ENCODE measurements at regions not wholly inside any gene's neighbourhood (a gene's known extent, or its start where the extent isn't known, plus 50 kb on each side); places are given as distances from the start of the nearest gene placed in this dataset.

DNA sequence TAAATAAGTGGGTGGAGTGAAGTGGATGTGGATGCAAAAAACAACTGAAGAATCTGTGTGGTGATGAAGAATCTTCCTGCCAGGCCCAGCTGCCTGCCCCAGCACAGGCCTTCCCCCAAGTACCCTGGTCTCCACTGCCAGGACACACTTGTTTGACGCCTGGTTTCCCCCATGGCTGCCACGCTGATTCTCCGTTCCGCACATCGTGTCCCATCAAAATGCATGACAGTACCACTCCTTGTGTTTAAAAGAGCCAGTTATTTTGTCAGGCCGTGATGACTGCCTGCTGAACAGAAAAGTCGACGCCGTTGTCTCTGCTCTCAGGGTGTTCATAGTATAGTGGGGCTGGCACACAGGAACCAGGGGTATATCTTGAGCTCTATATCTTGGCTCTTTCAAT lies 50.3 kb upstream of the KYNU start:
- H3K4me3 ChIP-seq (ENCODE audit: low read depth, low read length), result no peak overlapping the region
- in situ Hi-C loops (cut with HindIII; ENCODE audit: low sequenced_read_pairs), result no loop called here
- no peak for DNase-seq (ENCODE audit: low read depth)
- TF ChIP-seq, protein P1, sequence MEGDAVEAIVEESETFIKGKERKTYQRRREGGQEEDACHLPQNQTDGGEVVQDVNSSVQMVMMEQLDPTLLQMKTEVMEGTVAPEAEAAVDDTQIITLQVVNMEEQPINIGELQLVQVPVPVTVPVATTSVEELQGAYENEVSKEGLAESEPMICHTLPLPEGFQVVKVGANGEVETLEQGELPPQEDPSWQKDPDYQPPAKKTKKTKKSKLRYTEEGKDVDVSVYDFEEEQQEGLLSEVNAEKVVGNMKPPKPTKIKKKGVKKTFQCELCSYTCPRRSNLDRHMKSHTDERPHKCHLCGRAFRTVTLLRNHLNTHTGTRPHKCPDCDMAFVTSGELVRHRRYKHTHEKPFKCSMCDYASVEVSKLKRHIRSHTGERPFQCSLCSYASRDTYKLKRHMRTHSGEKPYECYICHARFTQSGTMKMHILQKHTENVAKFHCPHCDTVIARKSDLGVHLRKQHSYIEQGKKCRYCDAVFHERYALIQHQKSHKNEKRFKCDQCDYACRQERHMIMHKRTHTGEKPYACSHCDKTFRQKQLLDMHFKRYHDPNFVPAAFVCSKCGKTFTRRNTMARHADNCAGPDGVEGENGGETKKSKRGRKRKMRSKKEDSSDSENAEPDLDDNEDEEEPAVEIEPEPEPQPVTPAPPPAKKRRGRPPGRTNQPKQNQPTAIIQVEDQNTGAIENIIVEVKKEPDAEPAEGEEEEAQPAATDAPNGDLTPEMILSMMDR (IDR thresholded peaks at IDR 0.05; ENCODE audit: low read depth, low read length, missing control alignments), result no peak

DNA sequence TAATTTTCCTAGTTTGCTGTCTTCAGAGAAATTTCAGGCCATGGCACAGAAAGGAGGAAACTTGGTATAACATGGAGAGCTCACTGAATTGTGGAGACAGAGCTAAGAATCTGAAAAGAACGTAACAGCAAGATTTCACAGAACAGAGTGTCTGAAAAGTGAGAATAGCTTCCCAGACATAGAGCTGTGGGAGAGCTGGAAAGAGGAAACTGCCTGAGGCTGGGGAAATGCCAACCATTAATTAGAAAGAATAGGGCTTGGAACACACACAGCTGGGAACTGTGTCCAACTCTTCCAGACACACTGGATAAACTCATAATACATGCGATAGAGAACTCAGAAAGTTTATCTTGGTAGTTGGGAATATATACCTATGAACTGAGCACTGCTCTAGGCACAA lies 51.6 kb upstream of the KYNU start:
- peak; percentile 49 for DNase-seq (ENCODE audit: low read depth)
- in situ Hi-C loops (cut with HindIII; ENCODE audit: low sequenced_read_pairs), result no loop called here
- TF ChIP-seq, protein P1 (IDR thresholded peaks at IDR 0.05; ENCODE audit: low read depth, low read length, missing control alignments), result no peak
- H3K4me3 ChIP-seq (ENCODE audit: low read depth, low read length), result no peak overlapping the region

DNA sequence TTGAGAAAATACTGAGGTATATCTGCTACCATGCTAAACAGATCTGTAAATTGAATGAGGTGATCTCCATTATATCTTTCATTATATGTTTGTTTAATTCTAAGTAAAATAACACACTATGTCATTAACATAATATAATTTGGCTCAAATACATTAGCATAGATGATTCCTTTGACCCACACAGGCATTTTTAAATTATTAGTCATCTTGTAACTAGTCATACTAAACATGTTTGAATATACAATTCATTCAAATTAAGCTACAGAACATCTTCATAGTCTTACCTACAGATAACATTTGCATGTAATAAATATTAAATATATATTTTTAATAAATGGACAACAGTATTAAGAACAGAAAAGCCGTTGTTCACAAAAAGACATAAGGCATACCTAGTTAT lies 52.7 kb upstream of the KYNU start:
- DNase-seq (ENCODE audit: low read depth), result no peak
- no peak overlapping the region for H3K4me3 ChIP-seq (ENCODE audit: low read depth, low read length)
- in situ Hi-C loops (cut with HindIII; ENCODE audit: low sequenced_read_pairs), result no loop called here
- TF ChIP-seq, protein P1 (IDR thresholded peaks at IDR 0.05; ENCODE audit: low read depth, low read length, missing control alignments), result no peak

DNA sequence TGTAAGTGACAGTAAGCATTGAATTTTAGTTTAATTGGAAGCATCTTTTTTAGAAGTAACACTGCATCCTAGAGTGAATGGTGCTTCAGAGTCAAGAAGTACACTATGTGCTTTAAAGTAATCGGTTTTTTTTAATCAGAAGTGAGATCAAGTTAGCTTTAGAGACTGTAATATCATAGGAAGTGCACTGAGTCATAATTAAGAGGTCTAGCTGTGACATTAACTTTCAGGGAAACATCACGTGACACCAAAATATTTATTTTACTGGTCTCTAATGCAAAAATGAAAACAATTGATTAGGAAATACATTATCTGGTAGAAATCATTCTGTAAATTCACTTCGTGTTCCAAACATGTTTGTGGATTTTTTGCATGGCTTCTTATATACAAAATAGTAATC lies 55.3 kb upstream of the KYNU start:
- in situ Hi-C loops (cut with HindIII; ENCODE audit: low sequenced_read_pairs), result no loop called here
- TF ChIP-seq, protein P1 (IDR thresholded peaks at IDR 0.05; ENCODE audit: low read depth, low read length, missing control alignments), result no peak
- no peak overlapping the region for H3K4me3 ChIP-seq (ENCODE audit: low read depth, low read length)
- DNase-seq (ENCODE audit: low read depth), result no peak

DNA sequence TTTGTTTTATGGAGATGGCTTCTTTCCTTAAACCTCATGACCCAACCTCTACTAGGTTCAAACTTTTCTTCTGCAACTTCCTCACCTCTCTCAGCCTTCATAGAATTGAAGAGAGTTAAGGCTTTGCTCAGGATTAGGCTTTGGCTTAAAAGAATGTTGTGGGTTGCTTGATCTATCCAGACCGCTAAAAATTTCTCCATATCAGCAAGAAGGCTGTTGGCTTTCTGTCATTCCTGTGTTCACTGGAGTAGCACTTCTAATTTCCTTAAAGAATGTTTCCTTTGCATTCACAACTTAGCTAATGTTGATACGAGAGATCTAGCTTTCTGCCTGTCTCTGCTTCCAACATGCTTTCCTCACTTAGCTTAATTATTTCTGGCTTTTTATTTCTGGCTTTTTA lies 58.1 kb upstream of the KYNU start:
- in situ Hi-C loops (cut with HindIII; ENCODE audit: low sequenced_read_pairs), result no loop called here
- H3K4me3 ChIP-seq (ENCODE audit: low read depth, low read length), result no peak overlapping the region
- TF ChIP-seq, protein P1 (IDR thresholded peaks at IDR 0.05; ENCODE audit: low read depth, low read length, missing control alignments), result no peak
- peak; percentile 36 for DNase-seq (ENCODE audit: low read depth)

DNA sequence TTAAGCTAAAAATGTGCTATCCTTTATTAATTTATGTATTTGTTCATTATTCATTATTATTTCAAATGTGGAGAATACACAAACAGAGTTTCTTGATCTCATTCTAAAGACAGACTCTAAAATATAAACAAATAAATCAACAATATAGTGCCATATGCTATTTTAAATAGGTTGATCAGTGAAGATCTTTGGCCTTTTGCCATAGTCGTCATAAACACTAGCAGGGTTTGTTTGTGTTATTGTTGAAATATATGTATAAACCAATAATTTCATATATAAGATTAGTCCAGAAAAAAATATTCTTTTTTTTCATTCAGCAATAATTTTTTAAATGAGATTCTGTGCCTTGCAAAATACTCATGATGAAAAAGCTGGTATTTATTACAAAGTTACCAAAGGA lies 62.1 kb upstream of the KYNU start:
- TF ChIP-seq, protein P1 (IDR thresholded peaks at IDR 0.05; ENCODE audit: low read depth, low read length, missing control alignments), result no peak
- H3K4me3 ChIP-seq (ENCODE audit: low read depth, low read length), result no peak overlapping the region
- in situ Hi-C loops (cut with HindIII; ENCODE audit: low sequenced_read_pairs), result no loop called here
- no peak for DNase-seq (ENCODE audit: low read depth)

Measured in astrocyte of the cerebellum (primary cell).